ENCODE measurements at regions not wholly inside any gene's neighbourhood (a gene's known extent, or its start where the extent isn't known, plus 50 kb on each side); places are given as distances from the start of the nearest gene placed in this dataset.

- no peak for DNase-seq
These were observed 227.9 kb upstream of the CLINT1 start for GRCh38 chr5:158086856-158087255.

- no peak for DNase-seq
These were observed 225.3 kb upstream of the CLINT1 start for GRCh38 chr5:158084292-158084691.

- no peak for DNase-seq
These were observed 223.8 kb upstream of the CLINT1 start for GRCh38 chr5:158082696-158083287.

- DNase-seq, result no peak
These were observed 221.2 kb upstream of the CLINT1 start for GRCh38 chr5:158080112-158080511.

- no peak for DNase-seq
These were observed 220.2 kb upstream of the CLINT1 start for GRCh38 chr5:158079097-158079496.

GRCh38 chr5:158074992-158075769 lies 216.2 kb upstream of the CLINT1 start:
- peak; percentile 40 to 44 for DNase-seq

GRCh38 chr5:158074597-158074991 lies 215.6 kb upstream of the CLINT1 start:
- DNase-seq, result no peak

GRCh38 chr5:158070859-158071258 lies 211.9 kb upstream of the CLINT1 start:
- no peak for DNase-seq

GRCh38 chr5:158069838-158070237 lies 210.9 kb upstream of the CLINT1 start:
- no peak for DNase-seq

- DNase-seq, result no peak
These were observed 210.0 kb upstream of the CLINT1 start for GRCh38 chr5:158068964-158069363.

- DNase-seq, result no peak
These were observed 207.1 kb upstream of the CLINT1 start for GRCh38 chr5:158066076-158066475.

GRCh38 chr5:158064334-158065123 lies 205.6 kb upstream of the CLINT1 start:
- no peak for DNase-seq

- DNase-seq, result no peak
These were observed 204.1 kb upstream of the CLINT1 start for GRCh38 chr5:158063052-158063451.

GRCh38 chr5:158061451-158061850 lies 202.5 kb upstream of the CLINT1 start:
- no peak for DNase-seq

- DNase-seq, result no peak
These were observed 201.3 kb upstream of the CLINT1 start for GRCh38 chr5:158060212-158060611.

- no peak for DNase-seq
These were observed 199.5 kb upstream of the CLINT1 start for GRCh38 chr5:158058208-158059120.

- DNase-seq, result no peak
These were observed 197.3 kb upstream of the CLINT1 start for GRCh38 chr5:158056130-158056825.

GRCh38 chr5:158055111-158055501 lies 196.2 kb upstream of the CLINT1 start:
- DNase-seq, result no peak

GRCh38 chr5:158054223-158055110 lies 195.5 kb upstream of the CLINT1 start:
- no peak for DNase-seq

GRCh38 chr5:158051036-158051435 lies 192.1 kb upstream of the CLINT1 start:
- no peak for DNase-seq

GRCh38 chr5:158050421-158050820 lies 191.5 kb upstream of the CLINT1 start:
- no peak for DNase-seq

All from stimulated activated CD4-positive, alpha-beta T cell treated with anti-CD3 and anti-CD28 coated beads, Interleukin-2, amount 100 ng/mL, for 48 hours (primary cell).